ENCODE measurements at regions not wholly inside any gene's neighbourhood (a gene's known extent, or its start where the extent isn't known, plus 50 kb on each side); places are given as distances from the start of the nearest gene placed in this dataset.
"Not testable (repeated sequence)": the region's sequence is repeated elsewhere in the genome, so short reads cannot be mapped to it uniquely, and the experiment has no call there.

DNA sequence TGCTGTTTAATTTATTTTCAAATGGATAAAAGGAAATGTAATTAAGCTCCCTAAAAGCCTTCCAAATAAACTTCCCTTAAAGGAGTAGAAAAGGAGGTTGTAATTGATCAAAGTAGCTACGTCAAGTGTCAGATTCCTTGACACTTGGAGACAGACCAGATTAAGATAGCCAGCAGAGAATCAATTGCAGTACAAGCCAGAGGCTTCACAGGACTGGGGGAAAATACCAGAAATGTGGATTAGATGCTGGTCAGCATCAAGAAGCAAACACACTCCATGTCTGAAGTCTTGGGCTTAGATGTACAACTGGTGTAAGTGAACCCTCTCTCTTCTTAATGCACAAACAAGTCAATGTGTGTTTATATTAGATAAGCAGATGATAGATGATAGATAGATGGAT, 184.9 kb upstream of the TAS2R1 start:
- Mint-ChIP-seq H3K36me3 (no peaks in the 10 kb centered on the region), H3K27ac (no peak overlapping the region), H3K27me3 (no peaks in the 10 kb centered on the region), H3K4me3 (no peak overlapping the region), H3K9me3 (no peaks in the 10 kb centered on the region), H3K4me1 (ENCODE audit: low read depth) (no peaks in the 10 kb centered on the region)
- ChIA-PET CTCF (no interaction called here), POLR2A (no interaction called here)
- DNase-seq, result no peak
- intact Hi-C loops (cut with micrococcal nuclease), result no loop called here

DNA sequence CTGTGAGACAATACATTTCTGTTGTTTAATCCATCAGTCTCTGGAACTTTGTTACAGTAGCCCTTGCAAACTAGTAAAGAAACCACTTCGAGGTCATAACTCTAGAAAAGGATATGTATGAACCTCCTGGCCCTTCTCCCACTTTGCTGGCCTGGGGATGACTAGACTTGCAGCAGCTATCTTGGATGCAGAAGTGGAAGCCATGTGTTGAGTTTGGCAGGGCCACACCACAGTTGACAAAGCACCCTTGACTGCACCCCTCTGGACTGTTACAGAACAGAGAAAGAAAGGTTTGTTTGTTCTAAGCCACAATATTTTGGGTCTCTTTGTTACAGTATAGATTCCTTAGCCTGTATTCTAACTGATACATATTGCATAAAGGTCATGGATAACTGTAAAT, 183.2 kb upstream of the TAS2R1 start:
- no peak for DNase-seq
- CTCF ChIA-PET, result no interaction called here
- Mint-ChIP-seq H3K4me1 (ENCODE audit: low read depth) (no peaks in the 10 kb centered on the region), H3K27ac (no peak overlapping the region), H3K9me3 (no peaks in the 10 kb centered on the region), H3K27me3 (no peaks in the 10 kb centered on the region), H3K4me3 (no peak overlapping the region), H3K36me3 (no peaks in the 10 kb centered on the region)
- POLR2A ChIA-PET, result no interaction called here
- intact Hi-C loops (cut with micrococcal nuclease), result no loop called here

DNA sequence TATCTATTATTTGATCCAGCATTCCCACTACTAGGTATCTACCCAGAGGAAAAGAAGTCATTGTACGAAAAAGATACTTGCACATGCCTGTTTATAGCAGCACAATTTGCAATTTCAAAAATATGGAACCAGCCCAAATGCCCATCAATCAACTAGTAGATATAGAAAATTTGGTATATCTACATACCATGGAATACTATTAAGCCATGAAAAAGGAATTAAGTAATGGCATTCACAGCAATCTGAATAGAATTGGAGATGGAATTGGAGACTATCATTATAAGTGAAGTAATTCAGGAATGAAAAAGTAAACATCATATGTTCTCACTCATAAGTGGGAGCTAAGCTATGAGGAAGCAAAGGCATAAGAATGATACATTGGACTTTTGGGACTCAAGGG, 177.2 kb upstream of the TAS2R1 start:
- CTCF ChIA-PET; DNase-seq; POLR2A ChIA-PET; H3K4me1 Mint-ChIP-seq (ENCODE audit: low read depth); H3K27ac Mint-ChIP-seq; H3K27me3 Mint-ChIP-seq; H3K4me3 Mint-ChIP-seq; intact Hi-C loops (cut with micrococcal nuclease); H3K36me3 Mint-ChIP-seq: not testable (repeated sequence)
- peaks cover 17% of the 10 kb centered on the region for H3K9me3 Mint-ChIP-seq

DNA sequence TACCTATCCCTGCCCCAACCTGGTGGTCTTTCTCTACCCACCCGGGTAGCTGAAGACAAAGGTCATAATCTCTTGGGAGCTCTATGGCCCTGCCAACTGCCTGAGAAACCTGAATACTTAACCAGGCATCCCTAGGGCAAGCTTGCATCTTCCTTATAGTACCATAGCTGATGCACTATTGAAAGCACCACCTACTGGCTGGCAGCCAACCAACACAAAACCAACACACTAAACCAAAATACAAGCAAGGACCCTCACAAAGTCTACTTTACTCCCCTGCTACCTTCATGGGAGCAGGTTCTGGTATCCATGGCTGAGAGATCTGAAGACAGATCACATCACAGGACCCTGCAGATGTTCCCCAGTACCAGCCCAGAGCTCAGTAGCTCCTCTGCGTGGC, 171.8 kb upstream of the TAS2R1 start:
- Mint-ChIP-seq H3K4me3 (no peak overlapping the region), H3K27ac (no peak overlapping the region), H3K36me3 (no peaks in the 10 kb centered on the region), H3K27me3 (no peaks in the 10 kb centered on the region), H3K9me3 (peaks cover 7% of the 10 kb centered on the region), H3K4me1 (ENCODE audit: low read depth) (no peaks in the 10 kb centered on the region)
- ChIA-PET POLR2A (no interaction called here), CTCF (no interaction called here)
- intact Hi-C loops (cut with micrococcal nuclease), result no loop called here
- no peak for DNase-seq

DNA sequence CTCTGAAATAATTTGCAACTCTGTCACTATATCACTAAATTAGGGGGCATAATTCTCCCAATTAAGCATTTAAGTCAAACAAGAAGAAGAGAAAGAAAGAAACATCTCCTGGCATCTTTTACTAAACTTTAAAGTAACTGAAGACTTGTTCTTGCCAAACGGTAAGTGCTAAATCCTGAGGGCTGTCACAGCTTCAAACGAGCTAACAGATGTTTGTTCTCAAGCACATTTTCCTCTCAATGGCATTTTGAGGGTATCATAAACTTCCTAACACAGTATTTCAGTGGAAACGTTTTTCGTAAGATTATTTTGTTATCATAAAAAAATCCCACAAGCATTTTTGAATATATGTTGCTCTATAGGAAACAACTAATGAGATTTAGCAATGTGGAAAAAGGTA, 169.5 kb upstream of the TAS2R1 start:
- H3K36me3 Mint-ChIP-seq, result no peaks in the 10 kb centered on the region
- CTCF ChIA-PET, result no interaction called here
- H3K9me3 Mint-ChIP-seq, result no peaks in the 10 kb centered on the region
- intact Hi-C loops (cut with micrococcal nuclease), result no loop called here
- H3K27ac Mint-ChIP-seq, result no peak overlapping the region
- H3K27me3 Mint-ChIP-seq, result no peaks in the 10 kb centered on the region
- H3K4me1 Mint-ChIP-seq (ENCODE audit: low read depth), result no peaks in the 10 kb centered on the region
- H3K4me3 Mint-ChIP-seq, result no peak overlapping the region
- DNase-seq, result no peak
- POLR2A ChIA-PET, result no interaction called here

DNA sequence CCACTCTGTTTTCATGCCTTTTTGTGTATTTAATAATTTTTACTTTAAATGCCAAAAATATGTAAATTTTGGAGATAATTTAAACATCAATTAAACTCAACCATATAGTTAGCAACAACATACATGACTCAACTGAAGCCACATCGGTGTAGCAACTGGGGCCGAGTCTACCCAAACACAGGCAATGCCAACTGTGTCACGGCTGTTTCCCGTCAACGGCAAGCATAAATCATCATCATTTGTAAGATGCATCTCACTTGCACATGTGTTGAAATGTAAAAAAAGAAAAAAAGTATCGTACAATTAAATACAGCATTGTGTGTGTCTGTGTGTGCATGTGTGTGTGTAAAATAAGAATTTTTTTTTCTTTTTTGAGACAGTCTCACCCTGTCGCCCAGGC, 160.1 kb upstream of the TAS2R1 start:
- no peaks in the 10 kb centered on the region for H3K9me3 Mint-ChIP-seq
- no peaks in the 10 kb centered on the region for H3K36me3 Mint-ChIP-seq
- intact Hi-C loops (cut with micrococcal nuclease), result no loop called here
- ChIA-PET POLR2A (no interaction called here), CTCF (no interaction called here)
- H3K4me3 Mint-ChIP-seq, result no peak overlapping the region
- no peak overlapping the region for H3K27ac Mint-ChIP-seq
- H3K27me3 Mint-ChIP-seq, result peaks cover 1% of the 10 kb centered on the region
- DNase-seq, result no peak
- no peaks in the 10 kb centered on the region for H3K4me1 Mint-ChIP-seq (ENCODE audit: low read depth)

DNA sequence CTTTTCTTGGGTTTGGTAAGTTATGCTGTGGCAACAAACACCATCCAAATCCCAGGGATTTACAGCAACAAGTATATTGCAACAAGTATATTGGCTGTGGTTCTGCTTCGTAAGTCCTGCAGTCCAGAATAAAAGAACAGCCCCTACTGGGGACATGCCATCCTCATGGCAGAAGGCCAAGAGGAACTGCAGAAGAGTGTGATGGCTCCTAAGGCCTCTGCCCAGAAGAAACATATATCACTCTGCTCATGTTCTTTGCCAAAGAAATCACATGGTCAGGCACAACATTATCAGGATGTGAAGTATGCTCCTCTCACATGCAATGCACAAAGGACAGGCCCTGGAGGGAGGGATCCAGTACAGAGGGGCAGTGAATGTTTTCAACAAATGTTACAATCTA, 159.6 kb upstream of the TAS2R1 start:
- H3K4me1 Mint-ChIP-seq (ENCODE audit: low read depth), result no peaks in the 10 kb centered on the region
- no peak for DNase-seq
- no peak overlapping the region for H3K4me3 Mint-ChIP-seq
- no peaks in the 10 kb centered on the region for H3K36me3 Mint-ChIP-seq
- H3K27ac Mint-ChIP-seq, result no peak overlapping the region
- intact Hi-C loops (cut with micrococcal nuclease), result no loop called here
- ChIA-PET CTCF (no interaction called here), POLR2A (no interaction called here)
- H3K9me3 Mint-ChIP-seq, result no peaks in the 10 kb centered on the region
- peaks cover 1% of the 10 kb centered on the region for H3K27me3 Mint-ChIP-seq

DNA sequence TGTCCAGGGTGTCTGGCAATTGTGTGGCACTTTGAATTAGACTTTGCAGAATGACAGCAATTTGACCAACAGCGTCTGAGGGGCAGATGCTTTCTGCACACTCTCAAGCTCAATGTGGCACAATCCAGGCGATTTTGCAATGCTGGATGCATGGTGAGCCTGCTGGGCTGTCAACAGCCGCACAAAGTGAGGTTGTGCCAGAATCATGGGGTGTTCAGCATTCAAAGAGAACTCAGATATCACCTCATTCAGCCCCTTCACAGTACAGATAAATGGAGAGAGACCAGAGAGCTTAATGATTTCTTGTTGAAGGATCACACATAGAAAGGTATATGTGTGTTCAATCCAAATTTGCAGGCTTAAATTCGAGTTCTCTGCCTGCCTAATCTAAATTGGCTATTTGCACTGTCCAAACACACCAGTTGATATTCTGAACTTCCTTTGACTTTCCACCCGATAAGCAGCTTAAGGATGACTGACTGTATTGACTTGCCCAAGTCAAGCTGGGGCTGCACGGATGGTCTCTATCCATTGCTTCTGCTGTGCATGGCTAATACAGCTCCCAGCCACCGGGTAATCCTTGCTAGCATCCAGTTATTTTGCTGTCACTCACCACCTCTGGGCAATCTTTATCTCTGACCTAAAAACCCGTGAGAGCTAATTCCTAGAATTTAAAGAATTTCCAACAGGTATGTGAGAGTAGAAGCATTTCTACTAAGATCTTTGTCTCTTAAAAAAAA, 157.9 kb upstream of the TAS2R1 start:
- H3K4me3 Mint-ChIP-seq, result no peak overlapping the region
- ChIA-PET POLR2A (interaction anchor here (0.6 kb wide), 1 partner anchor 444 kb away, joined by 3 read pairs; no protein-coding TSS in a partner anchor), CTCF (no interaction called here)
- H3K9me3 Mint-ChIP-seq, result peaks cover 2% of the 10 kb centered on the region
- H3K27me3 Mint-ChIP-seq, result peaks cover 1% of the 10 kb centered on the region
- DNase-seq, result no peak
- no peaks in the 10 kb centered on the region for H3K4me1 Mint-ChIP-seq (ENCODE audit: low read depth)
- H3K36me3 Mint-ChIP-seq, result no peaks in the 10 kb centered on the region
- H3K27ac Mint-ChIP-seq, result no peak overlapping the region
- intact Hi-C loops (cut with micrococcal nuclease), result no loop called here

DNA sequence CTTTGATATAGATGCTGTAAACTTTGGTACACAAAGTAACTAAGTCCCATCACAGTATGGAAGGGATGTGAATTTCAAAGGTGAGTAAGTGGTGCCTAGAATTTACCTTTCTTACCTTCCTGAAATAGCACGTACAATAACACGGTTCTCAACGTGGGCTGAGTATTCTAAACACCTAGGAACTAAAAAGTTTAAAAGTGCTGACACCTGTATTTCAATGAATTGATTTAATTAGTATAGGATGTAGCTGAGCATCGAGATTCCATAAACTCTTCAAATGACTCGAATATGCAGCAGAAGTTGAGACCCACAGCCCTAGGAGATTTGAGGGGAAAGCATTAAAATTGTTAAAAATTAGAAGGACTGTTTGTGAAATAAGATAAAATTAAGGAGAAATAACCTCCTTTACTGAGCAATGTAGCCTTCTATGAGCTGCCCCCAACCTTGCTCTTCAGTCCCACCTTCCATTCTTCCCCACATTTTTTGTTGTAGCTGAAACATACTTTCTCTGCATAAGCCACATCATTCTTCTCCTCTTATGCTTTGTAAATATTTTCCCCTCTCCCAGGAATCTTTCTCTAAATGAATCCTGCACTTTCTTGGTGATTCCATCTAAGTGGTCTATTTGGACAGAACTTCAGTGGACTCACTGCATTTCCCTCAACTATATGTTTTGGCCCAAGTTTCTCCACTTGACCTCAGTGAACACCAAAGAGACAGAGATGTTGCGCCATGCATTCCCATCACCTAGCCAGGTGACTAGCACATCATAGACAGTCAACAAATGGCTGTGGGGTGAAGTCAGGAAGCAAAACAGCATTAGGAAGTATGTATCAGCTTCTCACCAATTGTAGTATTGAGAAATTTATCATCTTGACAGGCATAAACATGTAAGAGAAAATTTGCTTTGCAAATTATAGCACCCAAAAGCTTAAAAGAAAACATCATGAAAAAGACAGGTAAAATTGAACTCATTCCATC, 156.5 kb upstream of the TAS2R1 start:
- intact Hi-C loops (cut with micrococcal nuclease), result no loop called here
- no peaks in the 10 kb centered on the region for H3K4me1 Mint-ChIP-seq (ENCODE audit: low read depth)
- peaks cover 3% of the 10 kb centered on the region for H3K9me3 Mint-ChIP-seq
- DNase-seq, result no peak
- H3K27me3 Mint-ChIP-seq, result peaks cover 1% of the 10 kb centered on the region
- H3K36me3 Mint-ChIP-seq, result no peaks in the 10 kb centered on the region
- H3K4me3 Mint-ChIP-seq, result no peak overlapping the region
- no peak overlapping the region for H3K27ac Mint-ChIP-seq
- CTCF ChIA-PET, result no interaction called here
- POLR2A ChIA-PET, result no interaction called here

DNA sequence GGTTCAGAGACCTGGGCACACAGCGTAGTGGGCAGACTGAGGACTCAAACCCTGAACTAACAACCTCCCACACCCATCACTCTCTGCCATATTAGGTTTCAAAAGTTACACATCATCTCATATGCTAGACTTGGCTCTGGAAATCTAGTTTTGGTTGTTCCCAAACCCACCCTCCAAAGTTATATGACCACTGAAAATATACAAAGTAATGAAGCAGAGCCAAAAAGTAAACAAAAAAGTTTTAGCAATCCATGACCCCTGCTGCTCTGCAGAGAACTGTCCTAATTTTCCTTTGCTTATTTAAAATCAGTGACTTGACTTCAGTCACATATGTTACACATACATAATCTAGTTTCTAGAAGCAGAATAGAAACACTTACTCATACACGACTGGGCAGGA, 155.6 kb upstream of the TAS2R1 start:
- ChIA-PET POLR2A (no interaction called here), CTCF (no interaction called here)
- no peak overlapping the region for H3K27ac Mint-ChIP-seq
- no peaks in the 10 kb centered on the region for H3K4me1 Mint-ChIP-seq (ENCODE audit: low read depth)
- intact Hi-C loops (cut with micrococcal nuclease), result no loop called here
- no peaks in the 10 kb centered on the region for H3K36me3 Mint-ChIP-seq
- H3K9me3 Mint-ChIP-seq, result peaks cover 11% of the 10 kb centered on the region
- DNase-seq, result no peak
- no peak overlapping the region for H3K4me3 Mint-ChIP-seq
- H3K27me3 Mint-ChIP-seq, result peaks cover 1% of the 10 kb centered on the region

DNA sequence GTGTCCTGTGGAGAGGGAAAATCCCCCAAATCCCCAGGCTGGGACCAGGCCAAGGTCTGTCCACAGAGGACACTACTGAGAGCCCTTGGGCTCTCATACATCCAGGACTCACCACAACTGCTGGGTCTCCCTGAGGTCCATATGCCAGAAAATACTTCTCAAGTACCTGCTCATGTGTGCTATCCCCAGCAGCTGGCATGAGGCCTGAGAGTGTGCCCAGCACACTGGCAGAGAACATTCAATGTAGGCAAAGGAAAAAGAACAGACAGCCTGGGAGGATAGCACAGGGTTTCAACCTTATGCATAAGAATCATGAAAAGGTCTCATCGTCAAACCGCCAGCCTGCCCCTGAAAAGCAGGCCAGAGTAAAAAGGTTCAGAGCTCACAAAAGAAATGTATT, 154.1 kb upstream of the TAS2R1 start:
- H3K36me3 Mint-ChIP-seq, result no peaks in the 10 kb centered on the region
- POLR2A ChIA-PET, result no interaction called here
- H3K27ac Mint-ChIP-seq, result no peak overlapping the region
- intact Hi-C loops (cut with micrococcal nuclease), result no loop called here
- H3K4me1 Mint-ChIP-seq (ENCODE audit: low read depth), result no peaks in the 10 kb centered on the region
- CTCF ChIA-PET, result no interaction called here
- DNase-seq, result no peak
- H3K4me3 Mint-ChIP-seq, result no peak overlapping the region
- peaks cover 1% of the 10 kb centered on the region for H3K27me3 Mint-ChIP-seq
- H3K9me3 Mint-ChIP-seq, result peaks cover 18% of the 10 kb centered on the region

DNA sequence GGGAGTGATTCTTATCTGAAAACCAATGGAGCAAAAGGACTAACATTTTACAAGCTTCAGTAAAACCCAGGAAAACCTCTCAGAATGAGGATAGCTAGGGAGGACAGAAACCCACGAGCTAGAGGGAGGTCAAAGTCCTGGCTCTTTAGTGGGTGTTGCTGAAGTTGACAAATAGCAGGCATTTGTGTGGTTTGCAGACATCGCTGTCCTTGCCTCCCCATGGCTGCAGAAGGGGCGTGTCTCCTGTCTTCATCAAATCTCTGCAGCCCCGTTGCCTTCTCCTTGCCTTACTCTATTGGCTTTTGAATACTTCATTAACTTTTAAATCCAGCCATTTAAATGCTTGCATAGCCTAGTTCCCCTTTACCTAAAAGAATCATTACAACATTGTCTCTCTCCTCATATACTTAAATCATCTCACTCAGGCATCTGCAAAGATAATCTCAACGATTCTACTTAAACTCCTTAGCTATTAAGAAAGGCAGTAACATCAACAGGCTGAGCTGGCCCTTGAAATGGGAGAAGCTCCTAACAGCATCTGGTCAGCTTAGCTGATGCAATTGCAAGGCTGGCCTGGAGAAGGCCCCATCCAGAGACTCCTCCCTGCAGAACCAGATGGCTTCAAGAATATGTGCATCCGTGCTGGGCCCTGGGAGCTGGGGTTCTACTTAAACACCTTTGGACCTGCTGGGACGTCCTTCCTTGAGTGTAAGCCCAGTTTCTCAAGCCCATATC, 152.8 kb upstream of the TAS2R1 start:
- intact Hi-C loops (cut with micrococcal nuclease), result no loop called here

More for the DNA sequence above, 152.8 kb upstream of the TAS2R1 start:
- H3K9me3 Mint-ChIP-seq, result peaks cover 18% of the 10 kb centered on the region
- no peak overlapping the region for H3K4me3 Mint-ChIP-seq
- POLR2A ChIA-PET, result no interaction called here
- CTCF ChIA-PET, result no interaction called here
- H3K27ac Mint-ChIP-seq, result no peak overlapping the region
- no peaks in the 10 kb centered on the region for H3K36me3 Mint-ChIP-seq
- no peaks in the 10 kb centered on the region for H3K27me3 Mint-ChIP-seq
- DNase-seq, result no peak
- no peaks in the 10 kb centered on the region for H3K4me1 Mint-ChIP-seq (ENCODE audit: low read depth)
